Right lobe of liver (tissue), 6 donors: ENCODE measurements at regions not wholly inside any gene's neighbourhood (a gene's known extent, or its start where the extent isn't known, plus 50 kb on each side); places are given as distances from the start of the nearest gene placed in this dataset.

Experiments used
- ATAC-seq, 4 donors: fragments of 200-7000 bp; cut with Tn5 transposase; one replicate each; pipeline ENCODE4 v1.9.1; 2020; ENCODE audit warnings: mild to moderate bottlenecking in 4 of 4, moderate library complexity in 4 of 4
- DNase-seq, 3 donors: peaks; one replicate each; pipeline ENCODE4 v3.0.0-alpha.2; 2020
- H3K27ac ChIP-seq, 3 donors: fragments of 200-600 bp; one replicate each; pipeline ENCODE4 v1.8.0; 2022
- H3K27me3 ChIP-seq, 2 donors: fragments of 200-600 bp; one replicate each; pipeline ENCODE4 v1.8.0; 2022
- H3K36me3 ChIP-seq, 4 donors: fragments of 200-600 bp; sonication (generic) in 1 of 4; one replicate each; pipeline versions ENCODE4 v1.5.1 to v1.8.0; 2017 to 2022; ENCODE audit warnings: control low read depth in 1 of 4
- H3K4me1 ChIP-seq, 4 donors: fragments of 200-600 bp; sonication (generic) in 1 of 4; one replicate each; pipeline versions ENCODE4 v1.5.1 to v1.8.0; 2017 to 2022; ENCODE audit warnings: control low read depth in 1 of 4
- H3K4me3 ChIP-seq, 3 donors: fragments of 200-600 bp; one replicate each; pipeline ENCODE4 v1.8.0; 2022
- H3K9me3 ChIP-seq, 4 donors: fragments of 200-600 bp; sonication (generic) in 1 of 4; one replicate each; pipeline versions ENCODE4 v1.5.1 to v1.8.0; 2017 to 2022; ENCODE audit warnings: control low read depth in 1 of 4
- CTCF ChIP-seq, 4 donors: fragments of 200-600 bp in 3 of 4; fragments of 450-650 bp in 1 of 4; IDR thresholded peaks; one replicate each; pipeline versions ENCODE4 v1.5.1 to v1.8.0; 2016 to 2022; ENCODE audit warnings: antibody characterized with exemption in 4 of 4, mild to moderate bottlenecking in 2 of 4
- POLR2A ChIP-seq: fragments of 450-650 bp; IDR thresholded peaks from one replicate; pipeline ENCODE4 v1.6.1; 2017; ENCODE audit warnings: antibody characterized with exemption, mild to moderate bottlenecking
- WGBS: methylation state at CpG from one replicate; pipeline ENCODE4 v1.1.6; 2018; ENCODE audit warnings: low coverage, low lambda C conversion rate; ENCODE audit not compliant: insufficient coverage; ENCODE audit errors: missing lambda C conversion rate; 5-methylcytosine and 5-hydroxymethylcytosine counted together
- intact Hi-C, 2 donors: fragments of 100-400 bp; cut with DNase I; formaldehyde crosslinking; loops; one replicate each; pipeline versions ENCODE4 v1.11.2 to v1.14.1; 2022
- donor health status: DM: no; HTN: yes; CAD: no.
- donor health status: DM: no; HTN: no; CAD: no.
- donor health status: DM: no; HTN: no; CAD: no.
- donor health status: DM: no; HTN: yes; CAD: no.
- donor health status: DM: no; HTN: yes; CAD: no.

GRCh38 chr18:56393870-56394269 is 244.5 kb downstream of the TXNL1 start:
- DNase-seq: no peak
- Histone ChIP-seq H3K9me3 (no peaks in the 10 kb centered on the region), H3K4me1 (no peaks in the 10 kb centered on the region), H3K4me3 (no peak overlapping the region), H3K27ac (no peak overlapping the region), H3K27me3 (no peaks in the 10 kb centered on the region), H3K36me3 (no peaks in the 10 kb centered on the region)
- no peak for ATAC-seq
- 73% methylated on average over 3 of the region's 3 CpGs for WGBS
- intact Hi-C loops: no loop called here
- TF ChIP-seq CTCF (IDR thresholded peaks at IDR 0.05): no peak
- no peak for TF ChIP-seq POLR2A

DNA sequence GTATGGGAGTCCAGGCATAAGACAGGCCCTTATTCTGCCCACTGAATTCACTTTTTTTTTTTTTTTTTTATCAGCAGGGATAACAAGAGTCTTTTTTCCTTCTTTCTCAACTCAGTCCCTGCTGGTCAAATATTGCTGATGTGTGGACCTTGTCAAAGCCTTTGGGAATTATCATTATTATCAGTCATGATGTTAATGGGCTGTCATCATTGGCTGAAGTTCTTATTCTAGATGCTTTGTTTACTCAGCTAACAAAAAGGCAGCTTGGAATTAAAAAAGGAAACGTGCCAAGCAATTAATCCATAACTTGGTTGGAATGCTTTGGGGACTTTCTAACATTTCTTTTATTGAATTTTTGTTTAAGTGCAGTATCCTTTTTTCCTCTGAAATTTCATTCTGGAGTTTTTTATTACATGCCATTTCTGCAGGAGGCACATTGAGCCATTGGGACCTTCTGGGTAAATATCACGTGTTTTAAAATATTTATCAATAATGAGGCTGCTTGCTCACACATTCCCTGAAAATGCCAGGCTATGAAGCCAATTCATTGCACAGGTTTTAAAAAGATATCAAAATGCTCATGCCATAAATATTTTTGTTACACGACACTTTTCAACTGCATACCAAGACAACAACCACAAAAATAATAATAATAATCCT is 246.3 kb downstream of the TXNL1 start:
- Histone ChIP-seq H3K36me3 (no peaks in the 10 kb centered on the region), H3K4me3 (no peak overlapping the region), H3K9me3 (no peaks in the 10 kb centered on the region), H3K27me3 (no peaks in the 10 kb centered on the region), H3K27ac (no peak overlapping the region), H3K4me1 (no peaks in the 10 kb centered on the region)
- intact Hi-C loops: no loop called here
- no peak for DNase-seq
- no peak for ATAC-seq
- TF ChIP-seq CTCF (IDR thresholded peaks at IDR 0.05): no peak
- 37% methylated on average over 3 of the region's 3 CpGs for WGBS

GRCh38 chr18:56390626-56391025 is 247.8 kb downstream of the TXNL1 start:
- Histone ChIP-seq H3K9me3 (no peaks in the 10 kb centered on the region), H3K27ac (no peak overlapping the region), H3K4me3 (no peak overlapping the region), H3K27me3 (no peaks in the 10 kb centered on the region), H3K36me3 (no peaks in the 10 kb centered on the region), H3K4me1 (no peaks in the 10 kb centered on the region)
- TF ChIP-seq POLR2A (no peak), CTCF (IDR thresholded peaks at IDR 0.05) (no peak)
- ATAC-seq (no peak), DNase-seq (no peak)
- 76% methylated on average over 3 of the region's 3 CpGs for WGBS
- intact Hi-C loops: no loop called here

DNA sequence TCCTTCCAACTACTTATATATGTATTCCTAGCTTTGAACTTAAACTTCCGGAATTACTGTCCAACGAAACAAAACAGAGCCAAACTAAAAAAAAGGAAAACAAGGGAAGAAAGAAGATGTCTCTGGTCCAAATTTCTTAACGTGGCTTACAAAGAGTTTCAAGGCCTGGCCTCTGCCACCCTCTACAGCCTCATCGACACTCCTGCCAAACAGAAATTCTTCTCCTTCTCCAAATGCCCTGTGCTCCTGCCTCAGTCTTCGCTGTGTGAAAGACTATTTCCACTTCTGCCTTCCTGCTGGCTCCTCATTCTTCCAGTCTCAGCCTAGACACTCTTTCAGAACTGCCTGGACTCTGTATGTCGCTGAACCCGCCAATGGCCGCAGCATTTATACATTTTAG is 249.2 kb downstream of the TXNL1 start:
- Histone ChIP-seq H3K36me3 (no peaks in the 10 kb centered on the region), H3K27me3 (no peaks in the 10 kb centered on the region), H3K9me3 (no peaks in the 10 kb centered on the region), H3K27ac (no peak overlapping the region), H3K4me3 (no peak overlapping the region), H3K4me1 (no peaks in the 10 kb centered on the region)
- TF ChIP-seq POLR2A (no peak), CTCF (IDR thresholded peaks at IDR 0.05) (no peak)
- DNase-seq (no peak), ATAC-seq (no peak)
- intact Hi-C loops: no loop called here
- WGBS: 78% methylated on average over 8 of the region's 8 CpGs

DNA sequence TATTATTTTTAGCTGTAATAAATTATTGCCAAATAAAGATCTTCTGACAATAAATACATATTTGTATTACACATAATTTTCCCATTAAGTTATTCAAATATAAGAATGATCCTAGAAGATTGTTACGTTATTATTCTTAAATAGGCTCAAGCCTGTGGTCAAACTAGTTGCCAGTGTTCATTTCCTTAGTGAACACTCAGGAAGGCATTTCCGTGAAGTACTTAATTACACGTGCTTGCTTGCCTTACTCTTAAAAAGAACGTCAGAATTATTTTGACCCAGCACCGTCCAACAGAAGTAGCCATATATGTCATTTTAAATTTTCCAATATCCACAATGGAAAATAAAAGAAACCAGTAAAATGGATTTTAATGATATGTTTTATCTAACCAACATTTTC is 249.8 kb downstream of the TXNL1 start:
- DNase-seq (no peak), ATAC-seq (no peak)
- no peak for TF ChIP-seq POLR2A
- no peak for TF ChIP-seq CTCF (IDR thresholded peaks at IDR 0.05)
- no peaks in the 10 kb centered on the region for H3K4me1 ChIP-seq
- 56% methylated on average over 5 of the region's 5 CpGs for WGBS
- no peaks in the 10 kb centered on the region for H3K27me3 ChIP-seq
- intact Hi-C loops: no loop called here
- no peak overlapping the region for H3K27ac ChIP-seq
- H3K36me3 ChIP-seq: no peaks in the 10 kb centered on the region
- no peak overlapping the region for H3K4me3 ChIP-seq
- no peaks in the 10 kb centered on the region for H3K9me3 ChIP-seq
